GM12878 (cell line): ENCODE measurements at regions not wholly inside any gene's neighbourhood (a gene's known extent, or its start where the extent isn't known, plus 50 kb on each side); places are given as distances from the start of the nearest gene placed in this dataset.

Experiments
- CREB1 ChIP-seq: IDR thresholded peaks from 2 replicates; pipeline ENCODE4 v1.6.1; 2012; ENCODE audit warnings: low read depth, mild to moderate bottlenecking, inconsistent platforms
- FOXM1 ChIP-seq: IDR thresholded peaks from 2 replicates; pipeline ENCODE4 v1.6.1; 2012; ENCODE audit warnings: low read depth, mild to moderate bottlenecking, inconsistent platforms, low read length, moderate library complexity
- HDAC6 ChIP-seq: fragments of 200-600 bp; sonication (generic); IDR thresholded peaks from one replicate; pipeline ENCODE4 v1.8.0; 2017; ENCODE audit warnings: antibody characterized with exemption; ENCODE audit not compliant: unreplicated experiment
- POLR2AphosphoS5 ChIP-seq: IDR thresholded peaks from 2 replicates; pipeline ENCODE4 v1.6.1; 2011; ENCODE audit warnings: mild to moderate bottlenecking, low read length, inconsistent platforms
- RFX5 ChIP-seq: IDR thresholded peaks from 2 replicates; pipeline ENCODE4 v1.6.1; 2011; ENCODE audit warnings: low read depth, low read length, improper control_type of control experiment
- TAF1 ChIP-seq: IDR thresholded peaks from 2 replicates; pipeline ENCODE4 v1.6.1; 2011; ENCODE audit warnings: mild to moderate bottlenecking, low read depth, low read length, borderline replicate concordance
- TF ChIP-seq, protein P1 (sequence below): IDR thresholded peaks from 2 replicates; pipeline ENCODE4 v1.6.1; 2011; ENCODE audit warnings: low read depth, mild to moderate bottlenecking, low read length, moderate library complexity, borderline replicate concordance; ENCODE audit errors: extremely low read depth

DNA sequence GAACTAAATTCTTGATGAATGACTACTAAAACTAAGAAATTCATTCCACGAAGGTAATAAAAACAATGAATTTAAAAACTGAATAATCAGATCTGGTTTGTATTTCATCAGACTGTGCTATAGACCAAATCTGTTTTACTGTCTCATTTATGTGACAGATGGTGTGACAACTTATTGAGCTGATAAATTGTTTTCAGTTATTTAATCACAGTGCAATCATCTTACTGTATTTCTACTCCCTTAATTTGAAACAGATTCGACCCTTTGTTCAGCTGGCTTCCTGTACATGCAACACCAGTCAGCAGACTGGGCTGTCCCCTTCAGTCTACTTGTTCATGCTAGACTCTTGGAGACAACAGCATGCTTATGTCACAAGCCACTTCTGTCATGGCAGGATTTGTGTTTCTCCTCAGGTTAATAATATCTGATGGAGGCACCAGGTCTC lies 150.9 kb downstream of the MBL2 start:
- TF ChIP-seq HDAC6 (no peak), RFX5 (no peak), POLR2AphosphoS5 (no peak), TAF1 (no peak), FOXM1 (no peak), CREB1 (no peak)
- TF ChIP-seq, protein P1, sequence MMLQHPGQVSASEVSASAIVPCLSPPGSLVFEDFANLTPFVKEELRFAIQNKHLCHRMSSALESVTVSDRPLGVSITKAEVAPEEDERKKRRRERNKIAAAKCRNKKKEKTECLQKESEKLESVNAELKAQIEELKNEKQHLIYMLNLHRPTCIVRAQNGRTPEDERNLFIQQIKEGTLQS = no peak
